T-cell (primary cell): ENCODE measurements at regions not wholly inside any gene's neighbourhood (a gene's known extent, or its start where the extent isn't known, plus 50 kb on each side); places are given as distances from the start of the nearest gene placed in this dataset.

Experiments used
- ATAC-seq, 4 experiments: fragments of 200-7000 bp in 3 of 4; fragments of 150-1000 bp in 1 of 4; cut with Tn5 transposase; replicated peaks in 1 of 4; 1 replicate in 3 of 4; 2 replicates in 1 of 4; pipeline ENCODE4 v1.10.0; 2021; ENCODE audit warnings: moderate library complexity in 3 of 4, mild to moderate bottlenecking in 2 of 4, moderate number of reproducible peaks in 1 of 4
- CTCF ChIA-PET, 2 donors: fragments of 300-600 bp; sonication (Branson Sonifier 250); formaldehyde crosslinking; loops; one replicate each; lab custom pipeline; 2022; ENCODE audit warnings: antibody characterized with exemption in 2 of 2; lab: Charles Lee
- POLR2A ChIA-PET, 2 donors: fragments of 300-600 bp; sonication (Branson Sonifier 250); formaldehyde crosslinking; loops; one replicate each; lab custom pipeline; 2022; ENCODE audit warnings: antibody characterized with exemption in 2 of 2; lab: Charles Lee
- DNase-seq, 35 experiments: peaks; one replicate each; pipeline versions ENCODE4 v3.0.0 to v3.0.0-alpha.2; 2013 to 2023
- H3K27ac ChIP-seq: one replicate; pipeline ENCODE4 v1.5.1; 2013; ENCODE audit warnings: low read length
- H3K27me3 ChIP-seq, 2 experiments: replicated peaks in 1 of 2; 1 replicate in 1 of 2; 2 replicates in 1 of 2; pipeline versions ENCODE4 v1.6.1 to v1.7.0; 2013; ENCODE audit warnings: low read length in 1 of 2, mixed read lengths in 1 of 2; ENCODE audit not compliant: control insufficient read depth in 2 of 2, insufficient read depth in 2 of 2; ENCODE audit errors: extremely low read depth in 1 of 2
- H3K36me3 ChIP-seq, 2 donors: 1 replicate in 1 of 2; 2 replicates in 1 of 2; pipeline versions ENCODE4 v1.6.1 to v1.7.0; 2013; ENCODE audit warnings: low read length in 1 of 2; ENCODE audit not compliant: control insufficient read depth in 2 of 2, insufficient read depth in 1 of 2; ENCODE audit errors: extremely low read depth in 1 of 2
- H3K4me1 ChIP-seq, 2 experiments: 1 replicate in 1 of 2; 2 replicates in 1 of 2; pipeline versions ENCODE4 v1.6.1 to v1.7.0; 2013; ENCODE audit warnings: low read length in 2 of 2, mixed read lengths in 1 of 2; ENCODE audit not compliant: insufficient read depth in 2 of 2, control insufficient read depth in 1 of 2; ENCODE audit errors: extremely low read depth in 1 of 2
- H3K4me3 ChIP-seq, 2 donors: 1 replicate in 1 of 2; 2 replicates in 1 of 2; pipeline versions ENCODE4 v1.5.1 to v1.7.0; 2013; ENCODE audit warnings: mild to moderate bottlenecking in 2 of 2, low read length in 1 of 2, moderate library complexity in 1 of 2; ENCODE audit not compliant: control insufficient read depth in 1 of 2; ENCODE audit errors: extremely low read depth in 1 of 2
- H3K9me3 ChIP-seq: 2 replicates; pipeline ENCODE4 v1.7.0; 2013
- H3K27ac Mint-ChIP-seq, 2 donors: one replicate each; pipeline ENCODE4 v1.8.0; 2020 to 2021; ENCODE audit warnings: mild to moderate bottlenecking in 2 of 2, mixed read lengths in 2 of 2
- H3K27me3 Mint-ChIP-seq, 2 donors: one replicate each; pipeline ENCODE4 v1.8.0; 2021 to 2022; ENCODE audit warnings: mixed read lengths in 2 of 2
- H3K36me3 Mint-ChIP-seq: one replicate; pipeline ENCODE4 v1.8.0; 2021; ENCODE audit warnings: mixed read lengths
- H3K4me1 Mint-ChIP-seq, 3 donors: one replicate each; pipeline ENCODE4 v1.8.0; 2020 to 2022; ENCODE audit warnings: mixed read lengths in 3 of 3, mild to moderate bottlenecking in 1 of 3
- H3K4me3 Mint-ChIP-seq, 3 donors: one replicate each; pipeline ENCODE4 v1.8.0; 2020 to 2022; ENCODE audit warnings: mild to moderate bottlenecking in 3 of 3, mixed read lengths in 3 of 3, moderate library complexity in 3 of 3
- H3K9me3 Mint-ChIP-seq, 3 donors: one replicate each; pipeline ENCODE4 v1.8.0; 2020 to 2022; ENCODE audit warnings: mixed read lengths in 3 of 3
- WGBS: methylation state at CpG from one replicate; pipeline ENCODE4 v1.1.5; 2013; ENCODE audit warnings: missing lambda C conversion rate; ENCODE audit not compliant: insufficient coverage; 5-methylcytosine and 5-hydroxymethylcytosine counted together

DNA sequence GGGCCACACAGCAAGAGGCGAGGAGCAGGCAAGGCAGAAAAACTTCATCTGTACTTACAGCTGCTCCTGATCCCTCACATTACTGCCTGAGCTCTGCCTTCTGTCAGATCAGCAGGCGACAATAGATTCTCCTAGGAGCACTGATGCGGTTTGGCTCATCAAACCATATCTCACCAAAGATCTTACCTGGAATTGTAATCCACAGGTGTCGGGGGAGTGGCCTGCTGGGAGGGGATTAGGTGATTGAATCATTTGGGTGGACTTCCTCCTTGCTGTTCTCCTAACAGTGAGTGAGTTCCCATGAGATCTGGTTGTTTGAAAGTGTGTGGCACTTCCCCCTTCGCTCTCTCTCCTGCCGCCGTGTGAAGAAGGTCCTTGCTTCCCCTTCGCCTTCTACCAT, 647.3 kb downstream of the SOCS6 start:
- no peak overlapping the region for H3K4me3 ChIP-seq
- H3K9me3 ChIP-seq, result no peaks in the 10 kb centered on the region
- H3K4me1 Mint-ChIP-seq, result peaks cover 6% of the 10 kb centered on the region in 3 donors
- H3K27me3 ChIP-seq, result no peaks in the 10 kb centered on the region
- DNase-seq, result no peak
- H3K27ac Mint-ChIP-seq, result no peak overlapping the region
- no peak for ATAC-seq
- ChIA-PET POLR2A (no interaction called here), CTCF (no interaction called here)
- H3K27me3 Mint-ChIP-seq, result no peaks in the 10 kb centered on the region
- H3K36me3 Mint-ChIP-seq, result no peaks in the 10 kb centered on the region
- 60% methylated on average over 1 of the region's 8 CpGs for WGBS
- no peaks in the 10 kb centered on the region for H3K9me3 Mint-ChIP-seq
- H3K27ac ChIP-seq, result no peak overlapping the region
- no peaks in the 10 kb centered on the region for H3K4me1 ChIP-seq
- no peaks in the 10 kb centered on the region for H3K36me3 ChIP-seq
- no peak overlapping the region for H3K4me3 Mint-ChIP-seq

DNA sequence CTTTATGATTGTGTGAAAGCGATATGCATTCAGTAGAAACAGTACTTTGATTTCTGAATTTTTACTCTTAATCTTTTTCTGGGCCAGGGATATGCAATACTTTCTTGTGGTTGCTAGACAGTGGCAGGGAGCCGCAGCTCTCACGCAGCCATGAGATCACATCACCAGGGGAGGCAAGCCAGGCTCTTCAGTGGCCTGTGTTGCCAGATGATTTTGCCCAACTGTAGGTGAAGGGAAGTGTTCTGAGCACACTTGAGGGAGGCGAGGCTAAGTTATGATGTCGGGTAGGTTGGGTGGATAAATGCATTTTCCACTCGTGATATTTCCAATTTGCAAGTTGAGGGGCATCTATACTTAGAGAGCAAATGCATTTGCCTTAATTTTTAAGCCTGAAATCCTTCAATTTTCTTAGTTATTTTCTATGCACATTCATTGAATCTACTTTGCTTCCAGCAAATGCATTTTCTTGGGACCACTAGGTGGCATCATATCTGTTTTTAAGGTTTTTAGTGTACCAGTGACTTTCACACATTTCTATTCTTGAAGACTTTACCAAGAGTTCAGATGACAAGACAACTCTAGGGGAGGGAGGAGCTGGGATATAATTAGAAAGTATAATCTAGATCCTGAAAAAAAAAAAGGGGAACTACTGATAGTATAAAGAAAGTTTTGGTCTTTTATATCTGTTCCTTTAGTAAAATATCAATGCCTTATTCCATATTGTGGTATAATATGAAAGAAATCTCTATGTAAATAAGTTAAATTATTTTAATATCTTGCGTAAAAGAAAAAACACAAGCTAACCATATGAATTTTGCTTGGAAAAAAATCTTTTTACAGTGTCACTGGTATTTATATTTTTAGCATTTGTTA, 643.3 kb downstream of the SOCS6 start:
- H3K36me3 Mint-ChIP-seq, result no peaks in the 10 kb centered on the region
- peak in 1 of 35 experiments; percentile 21 for DNase-seq
- Histone ChIP-seq H3K27ac (no peak overlapping the region), H3K9me3 (no peaks in the 10 kb centered on the region), H3K4me3 (no peak overlapping the region), H3K36me3 (no peaks in the 10 kb centered on the region), H3K27me3 (no peaks in the 10 kb centered on the region), H3K4me1 (no peaks in the 10 kb centered on the region)
- H3K27ac Mint-ChIP-seq, result no peak overlapping the region
- H3K4me3 Mint-ChIP-seq, result no peak overlapping the region
- POLR2A ChIA-PET, result no interaction called here
- ATAC-seq, result peak in 2 of 4 experiments; percentile 36 to 40
- 50% methylated on average over 2 of the region's 7 CpGs for WGBS
- H3K27me3 Mint-ChIP-seq, result no peaks in the 10 kb centered on the region
- H3K4me1 Mint-ChIP-seq, result peaks cover 6% of the 10 kb centered on the region in 3 donors
- H3K9me3 Mint-ChIP-seq, result no peaks in the 10 kb centered on the region
- CTCF ChIA-PET, result interaction anchor here in 1 of 2 donors (0.7 kb wide), 2 partner anchors 56 to 66 kb away, joined by 3 to 5 read pairs; no protein-coding TSS in a partner anchor

DNA sequence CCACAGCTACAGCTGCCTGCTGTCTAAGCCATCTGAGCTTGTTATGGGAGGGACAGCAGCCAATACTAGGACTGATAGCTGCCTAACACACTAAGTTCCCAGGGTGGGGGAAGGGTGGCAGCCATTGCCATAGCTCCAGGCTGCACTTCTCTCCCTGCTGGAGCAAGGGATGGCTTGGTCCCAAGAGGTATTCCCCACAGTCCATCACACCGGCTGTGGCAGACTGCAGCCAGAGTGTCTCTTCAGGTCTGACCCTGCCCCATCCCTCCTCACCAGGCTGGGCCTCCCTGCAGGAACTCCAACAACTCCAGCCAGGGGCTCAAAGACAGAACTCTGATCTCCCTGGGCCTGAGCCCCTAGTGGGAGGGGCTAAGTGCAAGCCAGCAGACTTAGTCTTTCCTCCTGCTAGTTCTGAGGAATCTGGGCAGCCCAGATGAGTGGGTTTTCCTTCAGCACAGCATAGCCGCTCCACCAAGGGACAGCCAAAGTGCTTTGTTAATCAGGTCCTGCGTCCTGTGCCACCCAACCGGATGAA, 632.1 kb downstream of the SOCS6 start:
- POLR2A ChIA-PET, result no interaction called here
- H3K27ac ChIP-seq, result no peak overlapping the region
- H3K36me3 Mint-ChIP-seq, result no peaks in the 10 kb centered on the region
- no peaks in the 10 kb centered on the region for H3K36me3 ChIP-seq
- ATAC-seq, result no peak
- H3K27me3 Mint-ChIP-seq, result no peaks in the 10 kb centered on the region
- peaks cover 0 to 7% (median 2%) of the 10 kb centered on the region in 3 donors for H3K9me3 Mint-ChIP-seq
- DNase-seq, result no peak
- H3K4me1 Mint-ChIP-seq, result no peaks in the 10 kb centered on the region
- peaks cover 2% of the 10 kb centered on the region for H3K9me3 ChIP-seq
- no peak overlapping the region for H3K4me3 ChIP-seq
- no peaks in the 10 kb centered on the region for H3K4me1 ChIP-seq
- CTCF ChIA-PET, result no interaction called here
- H3K27me3 ChIP-seq, result peaks cover 0 to 3% of the 10 kb centered on the region in 2 experiments
- no peak overlapping the region for H3K27ac Mint-ChIP-seq
- WGBS, result 94% methylated on average over 4 of the region's 4 CpGs
- no peak overlapping the region for H3K4me3 Mint-ChIP-seq

- CTCF ChIA-PET, result no interaction called here
These were observed 618.8 kb downstream of the SOCS6 start for GRCh38 chr18:70907673-70908072.

DNA sequence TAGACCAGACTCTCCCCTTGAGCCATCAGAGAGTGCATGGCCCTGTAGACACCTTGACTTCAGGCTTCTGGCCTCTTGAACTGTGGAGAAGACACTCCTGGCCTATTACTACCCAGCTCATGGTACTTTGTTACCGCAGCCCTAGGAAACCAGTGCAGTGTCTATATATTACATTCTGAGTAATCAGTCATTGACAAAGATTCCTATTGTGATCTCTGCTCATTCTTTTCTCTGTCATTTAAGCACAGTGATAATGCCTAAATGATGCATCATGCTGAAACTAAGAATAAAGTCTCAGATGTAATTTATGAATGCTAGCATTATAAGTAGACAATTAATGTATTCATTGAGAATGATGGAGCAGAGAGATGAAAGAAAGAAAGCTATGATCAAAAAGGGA, 603.5 kb downstream of the SOCS6 start:
- H3K9me3 ChIP-seq, result no peaks in the 10 kb centered on the region
- Mint-ChIP-seq H3K4me1 (no peaks in the 10 kb centered on the region), H3K36me3 (no peaks in the 10 kb centered on the region), H3K27me3 (no peaks in the 10 kb centered on the region), H3K9me3 (peaks cover 7 to 12% (median 9%) of the 10 kb centered on the region in 3 donors), H3K4me3 (no peak overlapping the region), H3K27ac (no peak overlapping the region)
- ChIA-PET CTCF (no interaction called here), POLR2A (no interaction called here)
- no CpG with 5 or more reads among the region's 1 CpG for WGBS
- no peak overlapping the region for H3K4me3 ChIP-seq
- no peaks in the 10 kb centered on the region for H3K4me1 ChIP-seq
- no peak for ATAC-seq
- no peaks in the 10 kb centered on the region for H3K36me3 ChIP-seq
- H3K27ac ChIP-seq, result no peak overlapping the region
- DNase-seq, result no peak
- no peaks in the 10 kb centered on the region for H3K27me3 ChIP-seq

More at GRCh38 chr18:70907673-70908072, 618.8 kb downstream of the SOCS6 start:
- no peaks in the 10 kb centered on the region for H3K36me3 ChIP-seq
- POLR2A ChIA-PET, result no interaction called here
- no peaks in the 10 kb centered on the region for H3K27me3 ChIP-seq
- Mint-ChIP-seq H3K36me3 (no peaks in the 10 kb centered on the region), H3K27me3 (no peaks in the 10 kb centered on the region), H3K4me1 (peaks cover 6 to 9% (median 8%) of the 10 kb centered on the region in 3 donors), H3K27ac (no peak overlapping the region), H3K9me3 (peaks cover under 1 to 11% (median 1%) of the 10 kb centered on the region in 3 donors), H3K4me3 (no peak overlapping the region)
- no peaks in the 10 kb centered on the region for H3K4me1 ChIP-seq
- no peaks in the 10 kb centered on the region for H3K9me3 ChIP-seq
- no peak overlapping the region for H3K27ac ChIP-seq
- no peak for ATAC-seq
- no peak overlapping the region for H3K4me3 ChIP-seq
- no peak for DNase-seq
- WGBS, result no CpG with 5 or more reads among the region's 3 CpGs

DNA sequence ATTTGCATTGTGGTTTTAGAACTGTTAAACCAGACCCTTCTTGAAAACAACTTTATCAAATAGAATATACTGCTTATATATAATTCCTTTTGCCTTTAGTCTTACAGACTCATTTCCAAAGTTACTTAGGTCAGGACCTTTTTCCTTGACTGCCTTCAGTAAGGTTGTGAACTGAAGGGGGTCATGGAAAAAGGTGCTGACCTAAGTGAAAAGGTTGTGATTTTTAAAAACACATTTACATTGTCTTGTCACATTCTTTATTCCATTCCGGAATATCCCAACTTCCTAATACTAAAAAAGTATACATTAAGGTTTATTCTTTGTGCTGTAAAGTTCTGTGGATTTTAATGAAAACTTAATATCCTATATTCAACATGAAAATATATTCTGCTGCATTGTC, 581.4 kb downstream of the SOCS6 start:
- Histone ChIP-seq H3K4me1 (no peaks in the 10 kb centered on the region), H3K27me3 (no peaks in the 10 kb centered on the region), H3K27ac (no peak overlapping the region), H3K36me3 (no peaks in the 10 kb centered on the region), H3K4me3 (no peak overlapping the region), H3K9me3 (no peaks in the 10 kb centered on the region)
- Mint-ChIP-seq H3K4me1 (no peaks in the 10 kb centered on the region), H3K27ac (no peak overlapping the region), H3K36me3 (no peaks in the 10 kb centered on the region), H3K4me3 (no peak overlapping the region), H3K9me3 (peaks cover 4 to 16% (median 4%) of the 10 kb centered on the region in 3 donors), H3K27me3 (no peaks in the 10 kb centered on the region)
- POLR2A ChIA-PET, result interaction anchor here in 1 of 2 donors (0.6 kb wide), 1 partner anchor 1311 kb away, joined by 5 read pairs; no protein-coding TSS in a partner anchor
- ATAC-seq, result no peak
- WGBS, result no CpG with 5 or more reads among the region's 1 CpG
- no peak for DNase-seq
- CTCF ChIA-PET, result no interaction called here
